CD14-positive monocyte (primary cell): ENCODE measurements at regions not wholly inside any gene's neighbourhood (a gene's known extent, or its start where the extent isn't known, plus 50 kb on each side); places are given as distances from the start of the nearest gene placed in this dataset.
A peak's percentile ranks its signal among the peaks of the same experiment; 100 is the strongest.

ENCODE experiments used
- DNase-seq, 3 donors: peaks; one replicate each; pipeline ENCODE4 v3.0.0-alpha.2; 2011 to 2022
- H2AFZ ChIP-seq: 2 replicates; pipeline ENCODE4 v1.6.0; 2012; ENCODE audit warnings: mild to moderate bottlenecking, low read depth, low read length, inconsistent platforms; ENCODE audit not compliant: insufficient read depth, poor library complexity, severe bottlenecking
- H3K27ac ChIP-seq, 2 donors: 1 replicate in 1 of 2; 2 replicates in 1 of 2; pipeline ENCODE4 v1.5.1; 2012 to 2013; ENCODE audit warnings: low read length in 2 of 2, control low read depth in 1 of 2, inconsistent platforms in 1 of 2, low read depth in 1 of 2, mild to moderate bottlenecking in 1 of 2
- H3K27me3 ChIP-seq, 2 donors: one replicate each; pipeline versions ENCODE4 v1.6.0 to v1.6.1; 2011 to 2013; ENCODE audit warnings: low read length in 2 of 2; ENCODE audit not compliant: control insufficient read depth in 2 of 2, insufficient read depth in 2 of 2
- H3K36me3 ChIP-seq, 2 donors: replicated peaks in 1 of 2; 1 replicate in 1 of 2; 2 replicates in 1 of 2; pipeline versions ENCODE4 v1.5.1 to v1.6.1; 2012 to 2013; ENCODE audit warnings: low read length in 2 of 2, control low read depth in 1 of 2, inconsistent platforms in 1 of 2, mild to moderate bottlenecking in 1 of 2; ENCODE audit not compliant: insufficient read depth in 2 of 2, control insufficient read depth in 1 of 2
- H3K4me1 ChIP-seq, 2 donors: 1 replicate in 1 of 2; 2 replicates in 1 of 2; pipeline versions ENCODE4 v1.5.1 to v1.6.1; 2012 to 2013; ENCODE audit warnings: low read length in 2 of 2, control low read depth in 1 of 2, inconsistent platforms in 1 of 2, mild to moderate bottlenecking in 1 of 2, moderate library complexity in 1 of 2; ENCODE audit not compliant: insufficient read depth in 2 of 2, control insufficient read depth in 1 of 2
- H3K4me2 ChIP-seq: replicated peaks from 2 replicates; pipeline ENCODE3; 2012; ENCODE audit warnings: low read length, moderate library complexity, mild to moderate bottlenecking; ENCODE audit not compliant: poor library complexity, severe bottlenecking; ENCODE audit errors: extremely low read depth
- H3K4me3 ChIP-seq, 3 experiments: fragments of 200-600 bp in 1 of 3; sonication (generic) in 1 of 3; replicated peaks in 1 of 3; 1 replicate in 2 of 3; 2 replicates in 1 of 3; pipeline ENCODE4 v1.5.1; 2011 to 2013; ENCODE audit warnings: low read length in 3 of 3, mild to moderate bottlenecking in 3 of 3, control low read depth in 2 of 3, low read depth in 2 of 3, inconsistent platforms in 1 of 3, moderate library complexity in 1 of 3
- H3K79me2 ChIP-seq: 2 replicates; pipeline ENCODE4 v1.6.0; 2012; ENCODE audit warnings: mild to moderate bottlenecking, control low read depth, inconsistent platforms, low read length, moderate library complexity; ENCODE audit not compliant: insufficient read depth
- H3K9ac ChIP-seq: 2 replicates; pipeline ENCODE4 v1.6.0; 2017; ENCODE audit warnings: low read length, mild to moderate bottlenecking; ENCODE audit not compliant: insufficient read depth, poor library complexity, severe bottlenecking
- H3K9me3 ChIP-seq, 2 donors: replicated peaks in 1 of 2; 1 replicate in 1 of 2; 2 replicates in 1 of 2; pipeline versions ENCODE4 v1.5.1 to v1.6.1; 2012 to 2013; ENCODE audit warnings: low read length in 2 of 2, control low read depth in 1 of 2; ENCODE audit not compliant: control insufficient read depth in 1 of 2, insufficient read depth in 1 of 2
- H4K20me1 ChIP-seq: 2 replicates; pipeline ENCODE4 v1.6.0; 2012; ENCODE audit warnings: mild to moderate bottlenecking, low read length, control low read depth, moderate library complexity; ENCODE audit not compliant: insufficient read depth
- H3K27ac Mint-ChIP-seq, 7 donors: one replicate each; pipeline ENCODE4 v1.8.0; 2020; ENCODE audit warnings: mild to moderate bottlenecking in 7 of 7, mixed read lengths in 7 of 7, moderate library complexity in 6 of 7, inconsistent platforms in 2 of 7
- H3K27me3 Mint-ChIP-seq, 3 donors: one replicate each; pipeline ENCODE4 v1.8.0; 2021 to 2022; ENCODE audit warnings: low read depth in 3 of 3, mild to moderate bottlenecking in 3 of 3, mixed read lengths in 3 of 3, moderate library complexity in 3 of 3, inconsistent platforms in 1 of 3
- H3K36me3 Mint-ChIP-seq, 2 donors: one replicate each; pipeline ENCODE4 v1.8.0; 2020; ENCODE audit warnings: mixed read lengths in 2 of 2, inconsistent platforms in 1 of 2, mild to moderate bottlenecking in 1 of 2
- H3K4me1 Mint-ChIP-seq: one replicate; pipeline ENCODE4 v1.8.0; 2020; ENCODE audit warnings: mild to moderate bottlenecking, mixed read lengths
- H3K4me3 Mint-ChIP-seq, 2 donors: one replicate each; pipeline ENCODE4 v1.8.0; 2020; ENCODE audit warnings: mild to moderate bottlenecking in 2 of 2, mixed read lengths in 2 of 2, moderate library complexity in 1 of 2
- H3K9me3 Mint-ChIP-seq, 7 donors: one replicate each; pipeline ENCODE4 v1.8.0; 2020 to 2022; ENCODE audit warnings: mixed read lengths in 7 of 7, mild to moderate bottlenecking in 6 of 7, moderate library complexity in 6 of 7, inconsistent platforms in 2 of 7
- WGBS: methylation state at CpG from one replicate; pipeline ENCODE4 v1.1.5; 2013; ENCODE audit warnings: missing lambda C conversion rate; ENCODE audit not compliant: insufficient coverage; 5-methylcytosine and 5-hydroxymethylcytosine counted together
- intact Hi-C, 2 donors: fragments of 100-400 bp; cut with micrococcal nuclease; formaldehyde crosslinking; loops; one replicate each; pipeline versions ENCODE4 v1.15.0 to v1.15.1; 2023
- TF ChIP-seq, protein P1 (sequence below): fragments of 200-600 bp; IDR thresholded peaks from one replicate; pipeline ENCODE4 v1.8.0; 2022; ENCODE audit warnings: antibody characterized with exemption, mild to moderate bottlenecking

DNA sequence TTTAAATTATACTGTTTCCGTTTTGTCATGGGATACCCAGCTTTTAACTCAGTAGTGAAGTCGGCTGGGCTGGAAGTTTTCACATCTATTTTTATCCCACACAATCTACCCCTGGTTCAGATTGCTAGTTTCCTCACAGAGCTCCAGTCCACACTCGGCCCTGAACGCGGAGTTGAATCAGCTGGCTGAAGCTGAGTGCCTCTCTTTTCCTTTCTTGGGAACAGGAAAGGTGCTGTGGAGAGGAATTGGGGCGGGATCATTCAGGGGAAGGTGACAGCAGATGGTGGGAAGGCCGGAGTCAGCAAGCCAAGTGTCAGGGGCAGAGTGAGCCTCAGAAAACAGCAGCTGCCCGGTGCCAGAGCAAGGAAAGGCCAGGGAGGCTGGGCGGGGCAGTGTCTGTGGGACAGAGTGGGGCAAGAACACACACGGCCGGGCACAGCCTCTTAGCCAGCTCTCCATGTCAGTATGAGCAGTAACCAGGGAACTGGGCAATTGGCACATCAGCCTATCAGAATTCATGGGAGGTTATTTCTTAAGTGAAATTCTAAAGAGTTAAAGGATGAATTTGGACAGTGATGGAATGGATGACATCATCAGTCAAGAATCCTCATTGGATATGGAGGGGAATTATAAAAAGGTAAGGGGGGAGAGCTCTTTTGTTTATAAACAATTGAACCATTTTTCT lies 135.7 kb upstream of the IL12A start:
- peak in 1 of 3 donors; percentile 12 for DNase-seq
- H3K27ac Mint-ChIP-seq: peak overlapping the region in 6 of 7 donors; percentile 4 to 84 (median 60)
- H3K27me3 ChIP-seq: no peaks in the 10 kb centered on the region
- H3K4me3 ChIP-seq: peak overlapping the region in 1 of 3 experiments; percentile 50
- TF ChIP-seq, protein P1, sequence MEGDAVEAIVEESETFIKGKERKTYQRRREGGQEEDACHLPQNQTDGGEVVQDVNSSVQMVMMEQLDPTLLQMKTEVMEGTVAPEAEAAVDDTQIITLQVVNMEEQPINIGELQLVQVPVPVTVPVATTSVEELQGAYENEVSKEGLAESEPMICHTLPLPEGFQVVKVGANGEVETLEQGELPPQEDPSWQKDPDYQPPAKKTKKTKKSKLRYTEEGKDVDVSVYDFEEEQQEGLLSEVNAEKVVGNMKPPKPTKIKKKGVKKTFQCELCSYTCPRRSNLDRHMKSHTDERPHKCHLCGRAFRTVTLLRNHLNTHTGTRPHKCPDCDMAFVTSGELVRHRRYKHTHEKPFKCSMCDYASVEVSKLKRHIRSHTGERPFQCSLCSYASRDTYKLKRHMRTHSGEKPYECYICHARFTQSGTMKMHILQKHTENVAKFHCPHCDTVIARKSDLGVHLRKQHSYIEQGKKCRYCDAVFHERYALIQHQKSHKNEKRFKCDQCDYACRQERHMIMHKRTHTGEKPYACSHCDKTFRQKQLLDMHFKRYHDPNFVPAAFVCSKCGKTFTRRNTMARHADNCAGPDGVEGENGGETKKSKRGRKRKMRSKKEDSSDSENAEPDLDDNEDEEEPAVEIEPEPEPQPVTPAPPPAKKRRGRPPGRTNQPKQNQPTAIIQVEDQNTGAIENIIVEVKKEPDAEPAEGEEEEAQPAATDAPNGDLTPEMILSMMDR: no peak
- peaks cover 10 to 27% (median 24%) of the 10 kb centered on the region in 7 donors for H3K9me3 Mint-ChIP-seq
- H3K36me3 ChIP-seq: no peaks in the 10 kb centered on the region
- H3K79me2 ChIP-seq: peaks cover 11% of the 10 kb centered on the region
- peak overlapping the region; percentile 69 to 86 for H3K4me3 Mint-ChIP-seq
- 16% methylated on average over 6 of the region's 11 CpGs for WGBS
- H3K4me1 ChIP-seq: peaks cover 11 to 13% of the 10 kb centered on the region in 2 donors
- H3K4me1 Mint-ChIP-seq: peaks cover 49% of the 10 kb centered on the region
- peaks cover 19 to 21% of the 10 kb centered on the region in 2 donors for H3K9me3 ChIP-seq
- intact Hi-C loops: no loop called here
- peaks cover 0 to 2% (median 0%) of the 10 kb centered on the region in 3 donors for H3K27me3 Mint-ChIP-seq
- H4K20me1 ChIP-seq: no peaks in the 10 kb centered on the region
- H2AFZ ChIP-seq: peak overlapping the region; percentile 87
- peak overlapping the region; percentile 38 for H3K9ac ChIP-seq
- H3K27ac ChIP-seq: peak overlapping the region in 1 of 2 donors; percentile 39
- peak overlapping the region; percentile 66 for H3K4me2 ChIP-seq
- peaks cover 0 to 4% of the 10 kb centered on the region in 2 donors for H3K36me3 Mint-ChIP-seq

DNA sequence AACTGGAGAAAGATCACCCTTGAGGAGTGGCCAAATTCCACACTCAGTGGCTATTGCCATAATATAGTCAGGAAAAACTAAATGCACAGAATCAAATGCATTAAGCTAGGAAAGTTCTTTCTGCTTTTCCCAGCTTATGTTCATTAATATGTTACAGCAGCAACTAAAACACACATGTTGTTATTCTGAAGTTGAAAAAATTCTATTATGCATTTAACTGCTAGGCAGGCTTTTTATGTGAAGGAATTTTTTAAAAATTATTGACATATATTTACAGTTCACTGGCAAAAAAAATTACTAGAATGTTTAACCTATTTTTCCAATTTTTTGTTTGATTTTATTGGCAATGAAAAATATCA lies 135.2 kb upstream of the IL12A start:
- no peak overlapping the region for H3K27ac Mint-ChIP-seq
- H3K79me2 ChIP-seq: peaks cover 9% of the 10 kb centered on the region

More for the DNA sequence above, 135.2 kb upstream of the IL12A start:
- Mint-ChIP-seq H3K9me3 (peaks cover 7 to 23% (median 20%) of the 10 kb centered on the region in 7 donors), H3K36me3 (peaks cover 0 to 3% of the 10 kb centered on the region in 2 donors), H3K27me3 (peaks cover 0 to 2% (median 0%) of the 10 kb centered on the region in 3 donors), H3K4me3 (no peak overlapping the region), H3K4me1 (peaks cover 49% of the 10 kb centered on the region)
- H4K20me1 ChIP-seq: no peaks in the 10 kb centered on the region
- H3K9me3 ChIP-seq: peaks cover 19 to 21% of the 10 kb centered on the region in 2 donors
- H3K4me1 ChIP-seq: peaks cover 11 to 13% of the 10 kb centered on the region in 2 donors
- H3K36me3 ChIP-seq: no peaks in the 10 kb centered on the region
- H2AFZ ChIP-seq: no peak overlapping the region
- no peak overlapping the region for H3K27ac ChIP-seq
- TF ChIP-seq, protein P1: no peak
- no peak overlapping the region for H3K4me3 ChIP-seq
- H3K4me2 ChIP-seq: peak overlapping the region; percentile 66
- DNase-seq: no peak
- H3K27me3 ChIP-seq: no peaks in the 10 kb centered on the region
- intact Hi-C loops: no loop called here
- no peak overlapping the region for H3K9ac ChIP-seq
